Muscle layer of duodenum (tissue), 2 donors: ENCODE measurements at regions not wholly inside any gene's neighbourhood (a gene's known extent, or its start where the extent isn't known, plus 50 kb on each side); places are given as distances from the start of the nearest gene placed in this dataset.

Source experiments
- H3K27ac ChIP-seq: one replicate; pipeline ENCODE4 v1.7.0; 2013; ENCODE audit warnings: mild to moderate bottlenecking, low read length
- H3K27me3 ChIP-seq: one replicate; pipeline ENCODE4 v1.7.0; 2013; ENCODE audit warnings: low read depth, mild to moderate bottlenecking, control low read depth, low read length
- H3K36me3 ChIP-seq, 2 donors: one replicate each; pipeline ENCODE4 v1.7.0; 2013; ENCODE audit warnings: low read length in 2 of 2, control low read depth in 1 of 2, mild to moderate bottlenecking in 1 of 2; ENCODE audit not compliant: insufficient read depth in 2 of 2, control insufficient read depth in 1 of 2
- H3K4me1 ChIP-seq, 2 donors: one replicate each; pipeline ENCODE4 v1.7.0; 2013; ENCODE audit warnings: low read length in 2 of 2, mild to moderate bottlenecking in 2 of 2, control low read depth in 1 of 2, moderate library complexity in 1 of 2; ENCODE audit not compliant: insufficient read depth in 2 of 2, control insufficient read depth in 1 of 2
- H3K4me3 ChIP-seq, 2 donors: one replicate each; pipeline ENCODE4 v1.7.0; 2013; ENCODE audit warnings: low read length in 2 of 2, low read depth in 1 of 2, mild to moderate bottlenecking in 1 of 2
- H3K9me3 ChIP-seq, 2 donors: one replicate each; pipeline ENCODE4 v1.7.0; 2013; ENCODE audit warnings: low read length in 2 of 2, control low read depth in 1 of 2, mild to moderate bottlenecking in 1 of 2; ENCODE audit not compliant: control insufficient read depth in 1 of 2
- donor health status: healthy.

GRCh38 chr4:138891631-138892031 is 124.0 kb upstream of the NOCT start:
- Histone ChIP-seq H3K9me3 (no peaks in the 10 kb centered on the region), H3K36me3 (no peaks in the 10 kb centered on the region), H3K4me3 (no peak overlapping the region), H3K27me3 (no peaks in the 10 kb centered on the region), H3K27ac (no peak overlapping the region), H3K4me1 (no peaks in the 10 kb centered on the region)

GRCh38 chr4:138890891-138891570 is 124.5 kb upstream of the NOCT start:
- Histone ChIP-seq H3K36me3 (no peaks in the 10 kb centered on the region), H3K9me3 (no peaks in the 10 kb centered on the region), H3K27me3 (no peaks in the 10 kb centered on the region), H3K4me3 (no peak overlapping the region), H3K4me1 (no peaks in the 10 kb centered on the region), H3K27ac (no peak overlapping the region)

GRCh38 chr4:138889216-138889615 is 126.4 kb upstream of the NOCT start:
- H3K27ac ChIP-seq, result no peak overlapping the region
- no peaks in the 10 kb centered on the region for H3K36me3 ChIP-seq
- no peaks in the 10 kb centered on the region for H3K27me3 ChIP-seq
- H3K4me3 ChIP-seq, result no peak overlapping the region
- H3K9me3 ChIP-seq, result no peaks in the 10 kb centered on the region
- no peaks in the 10 kb centered on the region for H3K4me1 ChIP-seq

GRCh38 chr4:138887741-138888140 is 127.8 kb upstream of the NOCT start:
- Histone ChIP-seq H3K9me3 (no peaks in the 10 kb centered on the region), H3K4me3 (no peak overlapping the region), H3K4me1 (no peaks in the 10 kb centered on the region), H3K27ac (no peak overlapping the region), H3K36me3 (no peaks in the 10 kb centered on the region), H3K27me3 (no peaks in the 10 kb centered on the region)

GRCh38 chr4:138887341-138887740 is 128.2 kb upstream of the NOCT start:
- no peaks in the 10 kb centered on the region for H3K27me3 ChIP-seq

GRCh38 chr4:138879757-138880156 is 135.8 kb upstream of the NOCT start:
- Histone ChIP-seq H3K4me1 (no peaks in the 10 kb centered on the region), H3K4me3 (no peak overlapping the region), H3K27me3 (no peaks in the 10 kb centered on the region), H3K36me3 (no peaks in the 10 kb centered on the region), H3K9me3 (no peaks in the 10 kb centered on the region), H3K27ac (no peak overlapping the region)

More at GRCh38 chr4:138887341-138887740, 128.2 kb upstream of the NOCT start:
- Histone ChIP-seq H3K9me3 (no peaks in the 10 kb centered on the region), H3K36me3 (no peaks in the 10 kb centered on the region), H3K4me3 (no peak overlapping the region), H3K27ac (no peak overlapping the region), H3K4me1 (no peaks in the 10 kb centered on the region)

- no peaks in the 10 kb centered on the region for H3K27me3 ChIP-seq
- H3K9me3 ChIP-seq, result no peaks in the 10 kb centered on the region
- H3K4me1 ChIP-seq, result no peaks in the 10 kb centered on the region
- H3K4me3 ChIP-seq, result no peak overlapping the region
- no peaks in the 10 kb centered on the region for H3K36me3 ChIP-seq
- no peak overlapping the region for H3K27ac ChIP-seq
Measured at GRCh38 chr4:138875891-138876608, 139.5 kb upstream of the NOCT start.

GRCh38 chr4:138871555-138871875 is 144.1 kb upstream of the NOCT start:
- H3K36me3 ChIP-seq, result no peaks in the 10 kb centered on the region
- no peaks in the 10 kb centered on the region for H3K9me3 ChIP-seq
- H3K4me1 ChIP-seq, result no peaks in the 10 kb centered on the region
- H3K27me3 ChIP-seq, result no peaks in the 10 kb centered on the region
- no peak overlapping the region for H3K27ac ChIP-seq
- no peak overlapping the region for H3K4me3 ChIP-seq

- H3K27me3 ChIP-seq, result no peaks in the 10 kb centered on the region
- H3K36me3 ChIP-seq, result no peaks in the 10 kb centered on the region
- H3K4me3 ChIP-seq, result no peak overlapping the region
- H3K27ac ChIP-seq, result no peak overlapping the region
- H3K9me3 ChIP-seq, result no peaks in the 10 kb centered on the region
- H3K4me1 ChIP-seq, result no peaks in the 10 kb centered on the region
Measured at GRCh38 chr4:138870737-138871554, 144.6 kb upstream of the NOCT start.

- no peak overlapping the region for H3K27ac ChIP-seq
- H3K36me3 ChIP-seq, result no peaks in the 10 kb centered on the region
- H3K4me1 ChIP-seq, result no peaks in the 10 kb centered on the region
- H3K4me3 ChIP-seq, result no peak overlapping the region
- H3K9me3 ChIP-seq, result no peaks in the 10 kb centered on the region
- H3K27me3 ChIP-seq, result no peaks in the 10 kb centered on the region
Measured at GRCh38 chr4:138869631-138870030, 145.9 kb upstream of the NOCT start.

- H3K9me3 ChIP-seq, result no peaks in the 10 kb centered on the region
- H3K27ac ChIP-seq, result no peak overlapping the region
- H3K4me1 ChIP-seq, result no peaks in the 10 kb centered on the region
- no peak overlapping the region for H3K4me3 ChIP-seq
- no peaks in the 10 kb centered on the region for H3K27me3 ChIP-seq
- H3K36me3 ChIP-seq, result no peaks in the 10 kb centered on the region
Measured at GRCh38 chr4:138869165-138869564, 146.4 kb upstream of the NOCT start.
